ENCODE measurements at regions not wholly inside any gene's neighbourhood (a gene's known extent, or its start where the extent isn't known, plus 50 kb on each side); places are given as distances from the start of the nearest gene placed in this dataset.

GRCh38 chr6:6803180-6803977, 214.9 kb downstream of the LY86 start:
- no peak for DNase-seq
- no peaks in the 10 kb centered on the region for H3K79me2 ChIP-seq (ENCODE audit: insufficient read depth, low read length)
- H2AFZ ChIP-seq (ENCODE audit: low read length) = no peak overlapping the region
- no peak overlapping the region for H3K27ac ChIP-seq (ENCODE audit: insufficient read length, low read depth, low read length)
- H4K20me1 ChIP-seq (ENCODE audit: control insufficient read depth, insufficient read depth, insufficient read length) = no peaks in the 10 kb centered on the region
- Mint-ChIP-seq H3K9me3 (no peaks in the 10 kb centered on the region; a peak in 1 of 5 replicates), H3K4me3 (no peak overlapping the region), H3K36me3 (ENCODE audit: insufficient read depth in 1 of 3, low read depth in 3 of 3) (no peaks in the 10 kb centered on the region), H3K4me1 (peaks cover 0 to 3% of the 10 kb centered on the region in 2 experiments; a peak in 1 of 4 replicates), H3K27ac (no peak overlapping the region), H3K27me3 (ENCODE audit: low read depth) (peaks cover 3% of the 10 kb centered on the region; the same call in 1 of the 2 replicates)
- no peak overlapping the region for H3K56ac ChIP-seq (ENCODE audit: insufficient read length, low read depth, low read length)
- WGBS (ENCODE audit: extremely low coverage, insufficient read length, low lambda C conversion rate) = no CpG with 5 or more reads among the region's 18 CpGs
- H3K9me3 ChIP-seq (ENCODE audit: control insufficient read depth, low read depth, low read length) = no peaks in the 10 kb centered on the region
- no peak overlapping the region for H3K4me2 ChIP-seq (ENCODE audit: insufficient read depth, insufficient read length, low read length)
- no peak overlapping the region for H3K9ac ChIP-seq (ENCODE audit: extremely low read depth, insufficient read length, low read length)
- H2BK5ac ChIP-seq (ENCODE audit: insufficient read length, low read length) = no peak overlapping the region
- H2BK20ac ChIP-seq (ENCODE audit: low read depth, low read length, poor library complexity, severe bottlenecking) = no peak overlapping the region
- H2AK5ac ChIP-seq (ENCODE audit: insufficient read length, low read length) = no peak overlapping the region
- no peak overlapping the region for H4K8ac ChIP-seq (replicated peaks; ENCODE audit: insufficient read length, low read depth, low read length)
- no peaks in the 10 kb centered on the region; the same call in 1 of the 2 replicates for H3K4me1 ChIP-seq (ENCODE audit: insufficient read depth, low read length)
- H3K18ac ChIP-seq (ENCODE audit: insufficient read length, low read depth, low read length) = peak overlapping the region; percentile 4
- H3K23me2 ChIP-seq (ENCODE audit: insufficient read length, low read depth, low read length, poor library complexity, severe bottlenecking) = no peaks in the 10 kb centered on the region
- H3T11ph ChIP-seq (ENCODE audit: low read length) = no peak overlapping the region
- H2BK15ac ChIP-seq (ENCODE audit: low read depth, low read length) = no peak overlapping the region
- H4K5ac ChIP-seq (ENCODE audit: insufficient read length, low read depth, low read length) = no peak overlapping the region
- no peak overlapping the region for H3K23ac ChIP-seq (ENCODE audit: insufficient read length, low read depth, low read length)
- H3K14ac ChIP-seq (ENCODE audit: insufficient read depth, low read length) = no peak overlapping the region
- H3K79me1 ChIP-seq (ENCODE audit: insufficient read depth, low read depth, low read length, poor library complexity, severe bottlenecking) = no peaks in the 10 kb centered on the region
- H2BK12ac ChIP-seq (ENCODE audit: insufficient read length, low read depth, low read length) = no peak overlapping the region
- TF ChIP-seq CTCF (conservative IDR thresholded peaks at IDR 0.05) = no peak
- H3K4ac ChIP-seq (ENCODE audit: low read depth, low read length) = no peak overlapping the region
- no peaks in the 10 kb centered on the region; the same call in 1 of the 2 replicates for H3K27me3 ChIP-seq (ENCODE audit: insufficient read depth, low read length)
- H2BK120ac ChIP-seq (ENCODE audit: low read depth, low read length, poor library complexity, severe bottlenecking) = no peak overlapping the region
- H4K91ac ChIP-seq (ENCODE audit: insufficient read length, low read depth, low read length) = no peak overlapping the region
